ENCODE measurements at regions not wholly inside any gene's neighbourhood (a gene's known extent, or its start where the extent isn't known, plus 50 kb on each side); places are given as distances from the start of the nearest gene placed in this dataset.

DNA sequence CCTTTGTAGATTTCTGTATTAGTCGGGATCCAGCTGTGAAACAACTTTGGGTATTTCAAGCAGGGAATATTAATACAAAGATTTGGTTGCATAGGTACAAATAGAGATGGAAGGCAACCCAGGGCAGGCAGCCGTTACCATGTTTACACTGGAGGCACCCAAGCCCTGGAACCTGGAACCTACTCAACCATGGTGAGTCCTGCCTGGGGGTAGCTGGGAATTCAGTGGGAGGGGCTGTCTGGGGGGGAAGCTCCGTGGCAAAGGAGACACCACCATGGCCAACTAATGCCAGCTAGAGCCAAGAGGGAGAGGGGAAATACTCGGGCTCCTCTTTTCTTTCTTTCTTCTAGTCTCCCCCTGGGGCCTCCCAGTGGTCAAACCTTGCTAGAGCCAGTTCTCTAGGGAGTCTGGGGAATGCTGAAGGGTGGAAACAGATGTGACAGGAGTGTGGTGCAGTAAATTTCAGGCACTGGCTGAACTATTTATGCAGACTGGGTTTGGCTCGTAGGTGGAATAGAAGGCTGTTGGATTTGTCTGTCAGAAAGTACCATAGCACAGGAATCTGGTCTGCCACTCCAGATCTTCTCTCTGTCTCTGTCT is 91.9 kb upstream of the CACNA1E start:
- H3K4me1 Mint-ChIP-seq, result no peaks in the 10 kb centered on the region
- WGBS (ENCODE audit: insufficient coverage), result 63% methylated on average over 2 of the region's 5 CpGs
- H3K36me3 Mint-ChIP-seq, result no peaks in the 10 kb centered on the region
- no peaks in the 10 kb centered on the region for H3K27me3 ChIP-seq (ENCODE audit: control insufficient read depth in 2 of 2, insufficient read depth in 2 of 2, low read length in 2 of 2)
- intact Hi-C loops (cut with micrococcal nuclease), result no loop called here
- no peak overlapping the region for H2AFZ ChIP-seq (ENCODE audit: insufficient read depth, low read depth, low read length, poor library complexity, severe bottlenecking)
- no peak overlapping the region for H3K27ac Mint-ChIP-seq
- H3K4me3 ChIP-seq (replicated peaks in 1 of 3; ENCODE audit: low read depth in 2 of 3, low read length in 3 of 3), result no peak overlapping the region
- peaks cover 4 to 17% (median 10%) of the 10 kb centered on the region in 3 donors for H3K27me3 Mint-ChIP-seq (ENCODE audit: low read depth in 3 of 3)
- DNase-seq, result no peak
- TF ChIP-seq, protein P1, sequence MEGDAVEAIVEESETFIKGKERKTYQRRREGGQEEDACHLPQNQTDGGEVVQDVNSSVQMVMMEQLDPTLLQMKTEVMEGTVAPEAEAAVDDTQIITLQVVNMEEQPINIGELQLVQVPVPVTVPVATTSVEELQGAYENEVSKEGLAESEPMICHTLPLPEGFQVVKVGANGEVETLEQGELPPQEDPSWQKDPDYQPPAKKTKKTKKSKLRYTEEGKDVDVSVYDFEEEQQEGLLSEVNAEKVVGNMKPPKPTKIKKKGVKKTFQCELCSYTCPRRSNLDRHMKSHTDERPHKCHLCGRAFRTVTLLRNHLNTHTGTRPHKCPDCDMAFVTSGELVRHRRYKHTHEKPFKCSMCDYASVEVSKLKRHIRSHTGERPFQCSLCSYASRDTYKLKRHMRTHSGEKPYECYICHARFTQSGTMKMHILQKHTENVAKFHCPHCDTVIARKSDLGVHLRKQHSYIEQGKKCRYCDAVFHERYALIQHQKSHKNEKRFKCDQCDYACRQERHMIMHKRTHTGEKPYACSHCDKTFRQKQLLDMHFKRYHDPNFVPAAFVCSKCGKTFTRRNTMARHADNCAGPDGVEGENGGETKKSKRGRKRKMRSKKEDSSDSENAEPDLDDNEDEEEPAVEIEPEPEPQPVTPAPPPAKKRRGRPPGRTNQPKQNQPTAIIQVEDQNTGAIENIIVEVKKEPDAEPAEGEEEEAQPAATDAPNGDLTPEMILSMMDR (IDR thresholded peaks at IDR 0.05), result no peak
- H3K27ac ChIP-seq (ENCODE audit: low read depth in 1 of 2, low read length in 2 of 2), result no peak overlapping the region
- no peaks in the 10 kb centered on the region for H3K4me1 ChIP-seq (ENCODE audit: control insufficient read depth in 1 of 2, insufficient read depth in 2 of 2, low read length in 2 of 2)
- H3K36me3 ChIP-seq (replicated peaks in 1 of 2; ENCODE audit: control insufficient read depth in 1 of 2, insufficient read depth in 2 of 2, low read length in 2 of 2), result no peaks in the 10 kb centered on the region
- H3K9me3 Mint-ChIP-seq, result peaks cover 0 to 3% (median 0%) of the 10 kb centered on the region in 7 donors
- H3K9me3 ChIP-seq (replicated peaks in 1 of 2; ENCODE audit: control insufficient read depth in 1 of 2, insufficient read depth in 1 of 2, low read length in 2 of 2), result no peaks in the 10 kb centered on the region
- H3K9ac ChIP-seq (ENCODE audit: insufficient read depth, low read length, poor library complexity, severe bottlenecking), result no peak overlapping the region
- no peak overlapping the region for H3K4me3 Mint-ChIP-seq
- no peaks in the 10 kb centered on the region for H3K79me2 ChIP-seq (ENCODE audit: insufficient read depth, low read length)
- no peaks in the 10 kb centered on the region for H4K20me1 ChIP-seq (ENCODE audit: insufficient read depth, low read length)
- H3K4me2 ChIP-seq (replicated peaks; ENCODE audit: extremely low read depth, low read length, poor library complexity, severe bottlenecking), result no peak overlapping the region

DNA sequence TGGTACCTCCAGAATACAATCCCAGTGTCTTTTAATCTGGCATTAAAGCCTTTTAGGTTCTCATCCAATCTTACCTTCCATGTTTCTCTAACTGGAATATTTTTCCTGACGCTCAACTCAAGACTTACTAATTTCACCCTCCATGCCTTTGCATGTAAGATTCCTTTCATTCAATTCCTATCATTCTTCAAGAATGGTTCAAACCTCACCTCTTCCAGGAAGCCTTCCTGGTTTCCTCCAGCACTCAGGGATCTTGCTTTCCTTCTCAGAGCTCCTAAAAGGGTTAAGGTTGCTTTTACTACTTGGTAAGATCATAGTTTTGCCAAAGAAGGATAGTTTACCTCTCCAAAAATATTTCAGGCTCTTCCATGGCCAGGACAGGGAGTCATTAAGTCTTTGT is 91.2 kb upstream of the CACNA1E start:
- no peak overlapping the region for H3K27ac Mint-ChIP-seq
- H2AFZ ChIP-seq (ENCODE audit: insufficient read depth, low read depth, low read length, poor library complexity, severe bottlenecking), result no peak overlapping the region
- no peak overlapping the region for H3K9ac ChIP-seq (ENCODE audit: insufficient read depth, low read length, poor library complexity, severe bottlenecking)
- H3K4me3 Mint-ChIP-seq, result no peak overlapping the region
- H3K9me3 ChIP-seq (replicated peaks in 1 of 2; ENCODE audit: control insufficient read depth in 1 of 2, insufficient read depth in 1 of 2, low read length in 2 of 2), result no peaks in the 10 kb centered on the region
- no peaks in the 10 kb centered on the region for H3K79me2 ChIP-seq (ENCODE audit: insufficient read depth, low read length)
- H3K9me3 Mint-ChIP-seq, result peaks cover 0 to 3% (median 0%) of the 10 kb centered on the region in 7 donors
- TF ChIP-seq, protein P1 (IDR thresholded peaks at IDR 0.05), result no peak
- no peaks in the 10 kb centered on the region for H3K36me3 ChIP-seq (replicated peaks in 1 of 2; ENCODE audit: control insufficient read depth in 1 of 2, insufficient read depth in 2 of 2, low read length in 2 of 2)
- H3K4me2 ChIP-seq (replicated peaks; ENCODE audit: extremely low read depth, low read length, poor library complexity, severe bottlenecking), result no peak overlapping the region
- no peaks in the 10 kb centered on the region for H3K4me1 Mint-ChIP-seq
- H3K4me3 ChIP-seq (replicated peaks in 1 of 3; ENCODE audit: low read depth in 2 of 3, low read length in 3 of 3), result no peak overlapping the region
- H3K27me3 ChIP-seq (ENCODE audit: control insufficient read depth in 2 of 2, insufficient read depth in 2 of 2, low read length in 2 of 2), result no peaks in the 10 kb centered on the region
- no peak overlapping the region for H3K27ac ChIP-seq (ENCODE audit: low read depth in 1 of 2, low read length in 2 of 2)
- no peaks in the 10 kb centered on the region for H3K36me3 Mint-ChIP-seq
- DNase-seq, result no peak
- peaks cover 4 to 17% (median 10%) of the 10 kb centered on the region in 3 donors for H3K27me3 Mint-ChIP-seq (ENCODE audit: low read depth in 3 of 3)
- H3K4me1 ChIP-seq (ENCODE audit: control insufficient read depth in 1 of 2, insufficient read depth in 2 of 2, low read length in 2 of 2), result no peaks in the 10 kb centered on the region
- no peaks in the 10 kb centered on the region for H4K20me1 ChIP-seq (ENCODE audit: insufficient read depth, low read length)
- no CpG with 5 or more reads among the region's 1 CpG for WGBS (ENCODE audit: insufficient coverage)
- intact Hi-C loops (cut with micrococcal nuclease), result no loop called here

Data from CD14-positive monocyte (primary cell).